Neural cell (in vitro differentiated cells): ENCODE measurements at regions not wholly inside any gene's neighbourhood (a gene's known extent, or its start where the extent isn't known, plus 50 kb on each side); places are given as distances from the start of the nearest gene placed in this dataset.

Source experiments
- H2AFZ ChIP-seq: fragments of 200-600, 300-800 bp; sonication (generic), shearing (Covaris generic); 2 replicates; pipeline ENCODE4 v1.6.0; 2014; ENCODE audit warnings: low read depth, mild to moderate bottlenecking, antibody characterized with exemption, low read length, moderate library complexity
- H3F3A ChIP-seq: fragments of 200-600 bp; shearing (Covaris generic); 2 replicates; pipeline ENCODE4 v1.6.1; 2016; ENCODE audit warnings: mild to moderate bottlenecking, moderate library complexity, mixed read lengths, antibody characterized with exemption, low read length; ENCODE audit not compliant: insufficient read depth, poor library complexity, severe bottlenecking
- H3K27ac ChIP-seq: fragments of 200-600, 300-800 bp; sonication (generic), shearing (Covaris generic); 2 replicates; pipeline ENCODE4 v1.5.1; 2014; ENCODE audit warnings: mild to moderate bottlenecking, low read length, moderate library complexity
- H3K27me3 ChIP-seq: fragments of 300-800, 200-600 bp; sonication (generic), shearing (Covaris generic); 2 replicates; pipeline ENCODE4 v1.6.0; 2014; ENCODE audit warnings: mild to moderate bottlenecking, low read depth, low read length, moderate library complexity; ENCODE audit not compliant: insufficient read depth
- H3K36me3 ChIP-seq: fragments of 300-800, 200-600 bp; sonication (generic), shearing (Covaris generic); 2 replicates; pipeline ENCODE4 v1.5.1; 2014; ENCODE audit warnings: mild to moderate bottlenecking, antibody characterized with exemption, low read length, moderate library complexity; ENCODE audit not compliant: insufficient read depth
- H3K4me2 ChIP-seq: fragments of 300-800, 200-600 bp; sonication (generic), shearing (Covaris generic); 2 replicates; pipeline ENCODE4 v1.6.0; 2014; ENCODE audit warnings: mild to moderate bottlenecking, low read length
- H3K4me3 ChIP-seq: fragments of 300-800, 200-600 bp; sonication (generic), shearing (Covaris generic); 2 replicates; pipeline ENCODE4 v1.5.1; 2014; ENCODE audit warnings: mild to moderate bottlenecking, low read length, moderate library complexity
- H3K79me2 ChIP-seq: fragments of 200-600 bp; shearing (Covaris generic); replicated peaks from 2 replicates; pipeline ENCODE4 v1.6.0; 2014; ENCODE audit warnings: mild to moderate bottlenecking, low read length, moderate library complexity; ENCODE audit not compliant: insufficient read depth
- H3K9ac ChIP-seq: fragments of 300-800, 200-600 bp; sonication (generic), shearing (Covaris generic); 2 replicates; pipeline ENCODE4 v1.6.1; 2016; ENCODE audit warnings: mild to moderate bottlenecking, low read length, mixed read lengths
- H3K9me2 ChIP-seq: fragments of 200-600 bp; shearing (Covaris generic); 2 replicates; pipeline ENCODE4 v1.6.1; 2016; ENCODE audit warnings: mild to moderate bottlenecking, low read length, mixed read lengths; ENCODE audit not compliant: insufficient read depth
- H3K9me3 ChIP-seq: fragments of 200-600, 300-800 bp; sonication (generic), shearing (Covaris generic); 2 replicates; pipeline ENCODE4 v1.6.1; 2016; ENCODE audit warnings: mild to moderate bottlenecking, mixed run types, low read length, moderate library complexity, mixed read lengths
- H4K20me1 ChIP-seq: fragments of 200-600 bp; shearing (Covaris generic); 2 replicates; pipeline ENCODE4 v1.6.1; 2016; ENCODE audit warnings: mild to moderate bottlenecking, mixed run types; ENCODE audit not compliant: insufficient read depth
- CTCF ChIP-seq: fragments of 450-650 bp; IDR thresholded peaks from 2 replicates; pipeline ENCODE4 v1.5.1; 2014; ENCODE audit warnings: antibody characterized with exemption, mild to moderate bottlenecking, moderate library complexity; ENCODE audit not compliant: poor library complexity, severe bottlenecking
- EP300 ChIP-seq: fragments of 450-650 bp; conservative IDR thresholded peaks from 2 replicates; pipeline ENCODE4 v1.6.1; 2014; ENCODE audit warnings: antibody characterized with exemption, mild to moderate bottlenecking, moderate library complexity; ENCODE audit not compliant: poor library complexity, severe bottlenecking
- EZH2 ChIP-seq: fragments of 200-600, 300-800 bp; shearing (Covaris generic), sonication (generic); IDR thresholded peaks from 2 replicates; pipeline ENCODE4 v1.6.1; 2014; ENCODE audit warnings: antibody characterized with exemption, low read length, borderline replicate concordance, mild to moderate bottlenecking; ENCODE audit not compliant: insufficient read depth, poor library complexity, severe bottlenecking
- MXI1 ChIP-seq: fragments of 450-650 bp; conservative IDR thresholded peaks from 2 replicates; pipeline ENCODE4 v1.6.1; 2014; ENCODE audit warnings: antibody characterized with exemption, mild to moderate bottlenecking; ENCODE audit not compliant: poor library complexity, severe bottlenecking
- POLR2AphosphoS5 ChIP-seq: IDR thresholded peaks from 2 replicates; pipeline ENCODE4 v1.6.1; 2012
- RAD21 ChIP-seq: fragments of 450-650 bp; conservative IDR thresholded peaks from 2 replicates; pipeline ENCODE4 v1.6.1; 2014; ENCODE audit warnings: antibody characterized with exemption, mild to moderate bottlenecking, moderate library complexity
- REST ChIP-seq: IDR thresholded peaks from 2 replicates; pipeline ENCODE4 v1.6.1; 2012; ENCODE audit warnings: borderline replicate concordance
- SMC3 ChIP-seq: fragments of 450-650 bp; conservative IDR thresholded peaks from 2 replicates; pipeline ENCODE4 v1.6.1; 2014; ENCODE audit warnings: antibody characterized with exemption, mild to moderate bottlenecking, moderate library complexity; ENCODE audit not compliant: poor library complexity
- TAF1 ChIP-seq: IDR thresholded peaks from 2 replicates; pipeline ENCODE4 v1.6.1; 2012; ENCODE audit warnings: low read depth

- H3K9me3 ChIP-seq, result no peaks in the 10 kb centered on the region
- no peaks in the 10 kb centered on the region for H3K27me3 ChIP-seq
- no peaks in the 10 kb centered on the region for H4K20me1 ChIP-seq
- no peak overlapping the region for H3K4me3 ChIP-seq
- H3K9ac ChIP-seq, result no peak overlapping the region
- H3K9me2 ChIP-seq, result no peaks in the 10 kb centered on the region
- TF ChIP-seq MXI1 (no peak), CTCF (no peak), REST (no peak), RAD21 (no peak), EP300 (no peak), EZH2 (no peak), SMC3 (no peak), TAF1 (no peak), POLR2AphosphoS5 (no peak)
- no peaks in the 10 kb centered on the region for H3K36me3 ChIP-seq
- H3K27ac ChIP-seq, result no peak overlapping the region
- H3K4me2 ChIP-seq, result no peak overlapping the region
- H2AFZ ChIP-seq, result no peak overlapping the region
- no peaks in the 10 kb centered on the region for H3F3A ChIP-seq
- H3K79me2 ChIP-seq, result no peaks in the 10 kb centered on the region
These were observed 154.5 kb upstream of the TNFAIP3 start for GRCh38 chr6:137712587-137712986.

GRCh38 chr6:137715589-137716045, 151.4 kb upstream of the TNFAIP3 start:
- H3K27me3 ChIP-seq, result no peaks in the 10 kb centered on the region
- no peak for TF ChIP-seq SMC3
- no peak for TF ChIP-seq EZH2
- no peak for TF ChIP-seq POLR2AphosphoS5
- no peak for TF ChIP-seq MXI1
- TF ChIP-seq EP300, result no peak
- TF ChIP-seq CTCF, result no peak
- no peak for TF ChIP-seq RAD21
- no peak for TF ChIP-seq TAF1
- TF ChIP-seq REST, result no peak
- H3K4me3 ChIP-seq, result no peak overlapping the region
- H3K9ac ChIP-seq, result no peak overlapping the region
- H3K4me2 ChIP-seq, result no peak overlapping the region
- no peak overlapping the region for H2AFZ ChIP-seq
- no peak overlapping the region for H3K27ac ChIP-seq
- no peaks in the 10 kb centered on the region for H3K79me2 ChIP-seq
- no peaks in the 10 kb centered on the region for H3K9me2 ChIP-seq
- no peaks in the 10 kb centered on the region for H3K36me3 ChIP-seq
- H4K20me1 ChIP-seq, result no peaks in the 10 kb centered on the region
- H3K9me3 ChIP-seq, result no peaks in the 10 kb centered on the region
- no peaks in the 10 kb centered on the region for H3F3A ChIP-seq
